NCI-H1105 (cell line): ENCODE measurements at regions not wholly inside any gene's neighbourhood (a gene's known extent, or its start where the extent isn't known, plus 50 kb on each side); places are given as distances from the start of the nearest gene placed in this dataset.
"Not testable (repeated sequence)": the region's sequence is repeated elsewhere in the genome, so short reads cannot be mapped to it uniquely, and the experiment has no call there.

Experiments
- DNase-seq: peaks from one replicate; lab custom pipeline; 2025; lab: John Stamatoyannopoulos, UW

DNA sequence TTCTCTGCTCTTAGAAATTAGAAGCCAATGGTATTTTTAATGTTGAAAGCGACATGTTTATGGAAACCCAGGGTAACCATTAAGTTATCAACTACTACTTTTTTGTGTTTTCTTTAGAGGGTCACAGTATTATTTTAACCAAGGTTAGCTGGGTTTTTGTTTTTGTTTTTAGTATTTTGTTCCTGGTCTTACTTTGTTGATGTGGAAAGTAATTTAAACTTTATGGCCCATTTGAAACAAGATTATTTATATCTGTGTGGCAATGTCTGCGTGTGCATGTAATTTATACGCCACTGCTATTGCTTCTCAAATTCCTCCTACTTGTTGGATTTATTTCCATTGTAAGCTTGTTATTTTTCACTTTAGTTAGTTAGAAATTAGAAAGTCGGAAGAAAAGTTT, 722.1 kb upstream of the NR2F2 start:
- DNase-seq: no peak

DNA sequence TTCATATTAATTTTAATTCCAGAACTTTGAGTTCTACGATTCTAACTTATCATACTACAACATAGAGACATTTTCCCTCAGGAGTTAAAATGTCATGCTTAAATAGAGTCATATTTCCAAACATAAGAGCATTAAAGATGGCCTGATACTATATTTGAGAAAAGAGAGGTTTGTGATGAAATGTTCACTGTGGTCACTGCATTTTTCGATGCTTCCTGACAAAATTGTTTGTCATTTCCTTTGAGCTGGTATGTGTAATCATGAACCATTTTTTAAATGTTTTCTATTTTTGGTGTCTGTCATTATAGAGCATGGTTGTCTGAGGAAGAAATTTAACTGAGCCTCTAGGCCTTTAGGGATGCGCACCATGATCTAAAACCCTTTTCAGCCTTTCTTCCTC, 721.4 kb upstream of the NR2F2 start:
- DNase-seq: no peak

DNA sequence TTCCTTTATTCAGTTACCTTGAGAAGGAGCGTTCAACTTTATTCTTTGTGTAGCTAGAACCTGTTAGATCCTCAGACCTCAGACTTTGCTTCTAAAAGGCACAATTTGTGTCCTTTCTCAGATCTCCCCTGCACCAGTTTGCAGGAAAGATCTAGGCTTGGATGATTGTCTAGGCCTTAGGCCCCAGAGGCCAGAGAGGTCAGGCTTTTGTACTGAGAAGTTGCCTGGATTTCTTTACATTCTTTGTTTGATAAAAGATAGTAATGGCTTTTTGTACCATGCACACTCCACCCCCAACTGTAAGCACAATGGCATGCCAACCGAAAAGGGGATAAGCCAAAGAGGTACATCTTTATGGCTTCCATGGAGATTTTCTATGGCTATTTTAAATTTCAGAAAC, 719.6 kb upstream of the NR2F2 start:
- DNase-seq: no peak

DNA sequence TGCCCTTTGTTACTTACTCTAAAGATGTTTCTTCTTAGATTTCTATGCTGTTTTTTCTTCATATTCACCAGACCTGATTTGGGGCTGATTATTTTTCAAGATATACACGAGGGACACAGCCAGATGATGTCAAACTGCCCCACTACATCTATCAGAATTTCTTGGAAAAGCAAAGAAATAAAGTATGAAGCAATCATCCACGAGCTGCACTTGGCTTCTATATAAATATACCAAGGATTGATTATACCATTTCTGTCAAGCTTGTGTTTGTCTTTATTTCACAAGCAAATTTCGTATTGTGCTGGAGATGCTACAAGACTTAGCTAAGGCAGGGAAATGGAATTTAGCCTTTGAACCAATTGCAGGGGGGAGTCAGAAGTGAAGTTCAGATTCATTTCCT, 715.1 kb upstream of the NR2F2 start:
- DNase-seq: no peak

DNA sequence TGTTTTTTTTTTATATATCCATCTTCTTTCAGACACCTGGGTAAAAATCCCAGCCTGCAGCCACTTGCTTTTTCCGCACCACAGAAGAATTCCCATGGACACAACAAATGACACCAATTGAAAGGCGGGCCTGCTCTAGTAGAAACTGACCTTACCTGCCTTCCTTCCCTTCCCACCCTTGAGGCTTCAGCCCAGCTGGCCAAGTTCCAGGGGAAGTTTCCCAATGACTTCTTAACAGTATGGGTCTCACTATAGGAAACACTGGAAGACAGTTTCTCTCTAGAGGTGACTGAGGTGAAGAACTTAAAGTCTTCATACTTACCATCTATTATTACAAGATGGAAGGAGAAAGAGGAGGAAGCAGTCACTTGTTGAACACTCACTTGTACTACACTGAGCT, 714.2 kb upstream of the NR2F2 start:
- DNase-seq: no peak

DNA sequence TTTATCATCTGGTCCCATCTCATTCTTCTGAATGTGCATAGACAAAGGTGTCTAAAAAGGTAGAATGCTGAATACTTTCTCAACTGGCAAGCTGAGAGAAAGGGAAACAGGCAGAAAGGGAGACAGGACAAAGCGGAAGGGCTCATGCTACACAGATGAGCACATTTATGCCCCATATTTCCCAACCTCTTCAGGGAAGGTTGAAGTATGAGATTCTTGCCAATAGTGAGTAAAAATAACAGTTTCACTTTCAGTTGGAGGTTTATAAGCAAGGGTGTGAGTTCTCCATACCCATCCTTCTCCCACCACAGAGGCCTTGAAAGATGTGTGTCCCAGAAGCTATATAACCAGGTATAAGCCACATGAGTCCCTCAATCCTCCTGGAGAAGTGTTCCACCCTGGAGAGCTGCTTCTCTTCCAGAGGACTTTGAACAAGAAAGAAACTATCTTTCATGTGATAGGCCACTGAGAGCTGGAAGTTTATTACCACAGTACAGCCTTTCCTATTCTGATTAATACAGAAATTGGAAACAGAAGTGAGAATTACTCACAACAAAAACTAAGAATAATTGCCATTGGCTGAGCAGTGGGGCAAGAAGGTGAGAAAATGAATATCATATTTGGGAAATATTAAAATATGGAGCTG, 709.4 kb upstream of the NR2F2 start:
- no peak for DNase-seq

DNA sequence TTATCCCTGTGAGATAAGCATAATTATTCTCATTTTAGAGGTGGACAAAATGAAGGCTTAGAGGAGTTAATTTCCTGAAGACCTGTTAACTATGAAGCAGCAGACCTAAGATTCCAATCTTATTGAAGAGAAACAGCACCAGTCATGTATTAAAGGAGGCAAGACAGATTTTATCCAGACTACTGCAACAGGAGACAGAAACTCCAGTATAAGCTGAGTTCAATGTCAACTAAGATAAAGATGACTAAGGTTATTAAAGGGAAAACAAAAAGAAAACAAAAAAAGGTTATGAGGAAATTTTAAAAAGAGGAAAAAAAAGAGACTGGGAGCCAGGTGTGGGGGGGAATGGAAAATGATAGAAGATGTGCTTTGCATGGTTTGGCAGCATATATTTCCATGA, 707.7 kb upstream of the NR2F2 start:
- DNase-seq: no peak

DNA sequence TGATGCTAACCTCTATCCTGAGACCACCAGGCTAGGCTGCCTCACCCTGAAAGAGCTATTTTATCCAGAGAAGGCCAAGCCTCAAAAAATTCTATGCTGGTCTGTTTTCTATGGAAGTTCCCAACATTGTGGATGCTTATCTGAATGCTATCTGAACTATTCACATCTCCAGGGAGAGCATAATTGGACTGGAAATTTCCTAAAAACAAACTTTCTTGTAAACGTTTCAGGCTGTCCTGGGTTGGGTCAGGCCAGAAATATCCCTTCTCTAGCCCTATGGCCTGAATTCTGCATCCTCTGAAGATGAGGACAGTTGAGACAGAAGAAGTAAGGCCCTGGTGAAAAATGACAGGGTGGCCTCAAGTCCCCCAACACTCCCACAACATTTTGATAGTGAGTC, 706.4 kb upstream of the NR2F2 start:
- no peak for DNase-seq

DNA sequence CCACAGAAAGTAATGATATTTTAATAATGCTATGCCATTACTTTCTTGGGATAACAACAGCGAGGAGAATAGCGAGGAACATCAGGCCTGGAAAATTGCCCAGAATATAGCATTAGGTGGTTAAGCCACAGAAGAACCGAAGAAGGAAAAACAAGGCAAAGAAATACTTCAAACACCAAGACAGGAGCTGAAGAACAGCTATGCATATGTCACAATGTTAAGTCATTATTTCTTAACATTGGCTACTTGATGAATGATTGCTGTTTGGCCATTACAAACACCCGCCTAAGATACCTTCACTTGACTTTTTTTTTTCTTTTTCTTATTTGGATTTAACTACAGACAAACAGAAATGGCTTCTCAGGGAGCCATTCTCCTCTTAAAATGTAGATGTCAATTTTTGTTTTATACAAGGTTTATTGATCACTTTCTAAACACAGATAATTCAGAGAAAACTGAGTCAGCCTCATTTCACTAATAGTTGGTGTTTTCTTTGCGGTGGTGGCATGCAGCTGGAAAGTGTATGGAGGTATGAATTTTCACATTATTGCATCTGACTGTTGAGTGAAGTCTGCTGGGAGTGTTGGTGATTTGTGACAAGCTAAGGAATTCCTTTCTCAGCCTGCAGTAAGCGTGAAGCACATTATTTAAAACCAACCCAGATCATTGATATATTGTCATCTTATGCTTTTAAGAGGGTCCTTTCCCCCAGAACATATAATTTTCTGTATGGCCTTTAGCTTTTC, 705.7 kb upstream of the NR2F2 start:
- no peak for DNase-seq

DNA sequence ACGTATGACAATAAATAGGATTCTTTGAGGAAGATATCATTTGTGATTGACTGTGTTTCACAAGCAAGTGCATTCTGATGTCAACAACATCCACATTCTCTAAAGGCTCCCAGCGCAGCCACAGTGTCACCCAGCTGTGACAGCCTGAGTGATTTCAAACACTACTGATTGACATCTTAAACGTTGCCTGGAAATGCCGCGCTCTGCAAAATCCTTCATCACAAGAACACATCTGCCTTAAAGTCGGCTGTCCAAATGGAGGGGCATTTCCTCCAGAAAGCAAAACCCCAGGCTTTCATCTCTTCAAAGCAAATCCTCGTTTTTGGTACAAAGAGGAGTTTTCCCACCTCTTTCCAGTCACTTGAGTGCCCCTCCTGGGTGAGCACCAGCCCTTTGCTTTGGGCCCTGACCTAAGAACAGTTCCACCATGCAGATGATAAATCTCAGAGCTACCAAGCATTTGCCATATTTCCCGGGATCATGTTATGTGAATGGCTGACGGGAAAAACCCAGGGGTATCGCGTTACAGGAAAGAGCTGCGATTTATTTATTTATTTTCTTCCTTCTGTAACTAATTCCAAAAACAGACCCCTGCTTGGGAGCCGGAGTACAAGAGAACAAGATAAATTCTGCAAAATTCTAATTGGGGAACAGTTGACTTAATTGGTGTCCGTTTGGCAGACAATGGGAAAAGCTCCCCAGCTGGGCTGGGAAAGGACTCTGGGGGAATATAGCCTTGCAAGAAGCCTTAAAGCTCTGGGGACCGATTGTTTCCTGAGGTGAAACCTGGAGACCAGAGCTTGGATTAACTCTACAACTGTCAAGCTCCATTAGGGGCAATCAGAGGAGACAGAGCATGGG, 703.8 kb upstream of the NR2F2 start:
- DNase-seq: no peak

DNA sequence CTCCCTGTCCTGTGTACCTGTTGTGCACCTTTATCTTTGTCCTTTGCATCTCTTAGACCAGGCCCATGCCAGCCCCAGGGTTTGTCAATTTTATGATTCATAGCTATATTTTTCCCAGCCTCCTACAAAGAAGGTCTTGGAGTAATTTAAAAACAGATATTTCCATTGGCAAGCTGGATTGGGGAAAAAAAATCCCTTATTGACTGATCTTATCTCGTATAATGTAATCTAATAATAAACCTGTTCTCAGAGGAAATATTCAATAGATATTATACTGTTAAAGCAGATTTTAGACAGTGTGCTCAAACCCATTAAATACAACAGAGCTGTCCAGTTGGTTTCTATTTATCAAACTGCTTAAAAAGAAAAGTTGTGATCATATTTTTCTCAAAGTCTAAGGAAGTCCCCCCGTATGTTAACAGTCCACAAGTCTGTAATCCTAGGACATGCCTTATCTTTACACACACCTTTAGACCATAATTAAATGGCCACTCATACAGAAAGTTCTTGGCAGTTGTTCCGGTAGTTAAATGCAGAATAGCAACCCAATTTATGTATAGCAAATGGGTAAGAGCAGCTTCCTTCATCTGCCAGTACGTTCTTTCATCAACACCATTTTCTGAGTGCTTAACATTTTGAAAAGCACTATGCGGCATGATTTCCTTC, 700.9 kb upstream of the NR2F2 start:
- DNase-seq: no peak

DNA sequence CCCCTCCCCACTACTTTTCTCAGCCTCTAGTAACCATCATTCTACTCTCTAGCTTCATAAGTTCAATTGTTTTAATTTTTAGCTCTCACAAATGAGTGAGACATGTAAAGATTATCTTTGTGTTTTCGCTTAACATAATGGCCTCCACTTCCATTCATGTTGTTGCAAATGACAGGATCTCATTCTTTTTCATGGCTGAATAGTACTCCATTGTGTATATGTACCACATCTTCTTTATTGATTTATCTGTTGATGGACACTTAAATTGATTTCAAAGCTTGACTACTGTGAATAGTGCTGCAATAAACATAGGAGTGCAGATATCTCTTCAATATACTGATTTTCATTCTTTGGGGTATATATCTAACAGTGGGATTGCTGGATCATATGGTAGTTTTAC, 699.8 kb upstream of the NR2F2 start:
- DNase-seq: no peak

DNA sequence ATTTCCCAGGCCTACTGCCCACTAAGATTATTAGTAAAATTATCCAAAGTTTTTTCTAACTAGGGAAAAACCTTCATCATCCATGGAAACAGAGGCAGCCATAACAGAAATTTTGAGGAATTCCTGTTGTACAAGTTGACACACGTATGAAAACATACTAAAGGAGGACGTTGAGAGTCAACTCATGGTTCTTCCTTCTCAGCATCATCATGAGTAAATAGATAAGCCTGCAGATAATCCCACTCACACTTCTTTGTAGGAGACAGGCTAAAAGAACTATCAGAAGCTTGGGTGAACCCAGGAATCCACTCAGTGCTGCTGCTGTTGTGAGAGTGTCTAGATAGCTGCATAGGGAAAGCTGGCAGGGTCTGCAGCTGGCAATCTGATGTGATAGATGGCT, 694.8 kb upstream of the NR2F2 start:
- no peak for DNase-seq

DNA sequence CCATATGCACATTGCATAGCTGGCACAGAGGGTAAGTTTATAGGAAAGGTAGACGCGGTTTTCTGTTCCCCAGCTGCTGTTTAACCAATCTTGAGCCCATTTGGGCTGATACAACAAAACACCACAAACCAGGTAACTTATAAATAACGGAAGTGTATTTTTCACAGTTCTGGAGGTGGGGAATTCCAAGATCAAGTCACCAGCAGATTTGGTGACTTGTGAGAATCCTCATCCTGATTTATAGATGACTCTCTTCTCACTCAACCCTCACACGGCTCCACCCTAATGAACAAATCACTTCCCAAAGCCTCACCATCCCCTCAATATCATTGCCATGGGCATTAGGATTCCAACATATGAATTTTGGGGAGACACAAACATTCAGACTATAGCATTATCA, 694.4 kb upstream of the NR2F2 start:
- no peak for DNase-seq

DNA sequence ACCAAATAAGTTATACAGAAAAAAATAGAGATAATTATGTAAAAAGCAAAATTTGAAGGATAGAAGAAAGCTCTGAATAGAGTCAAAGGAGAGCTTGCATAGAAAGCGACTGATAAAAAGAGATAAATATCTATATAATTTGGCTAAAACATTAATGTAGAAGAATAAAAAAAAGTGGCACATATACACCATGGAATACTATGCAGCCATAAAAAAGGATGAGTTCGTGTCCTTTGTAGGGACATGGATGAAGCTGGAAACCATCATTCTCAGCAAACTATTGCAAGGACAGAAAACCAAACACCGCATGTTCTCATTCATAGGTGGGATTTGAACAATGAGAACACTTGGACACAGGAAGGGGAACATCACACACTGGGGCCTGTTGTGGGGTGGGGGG, 693.3 kb upstream of the NR2F2 start:
- not testable (repeated sequence) for DNase-seq

DNA sequence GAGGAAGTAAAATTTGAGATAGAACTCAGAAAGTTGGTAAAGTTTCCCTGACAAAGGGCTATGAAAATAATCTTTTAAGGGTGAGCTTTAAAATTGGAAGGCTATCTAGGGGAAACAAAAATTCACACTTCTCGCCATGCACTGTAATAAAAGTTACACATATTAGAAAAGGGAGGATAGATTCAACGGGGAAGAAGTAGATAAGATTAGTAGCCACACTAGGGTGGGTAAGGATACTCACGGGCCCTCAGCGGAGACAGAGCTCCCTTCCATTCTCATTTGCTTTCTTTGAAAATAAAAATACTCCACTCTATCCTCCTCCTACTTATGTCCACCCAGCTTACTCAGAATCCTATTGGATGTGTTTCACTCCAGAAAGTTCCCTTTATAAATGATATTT, 691.3 kb upstream of the NR2F2 start:
- no peak for DNase-seq

DNA sequence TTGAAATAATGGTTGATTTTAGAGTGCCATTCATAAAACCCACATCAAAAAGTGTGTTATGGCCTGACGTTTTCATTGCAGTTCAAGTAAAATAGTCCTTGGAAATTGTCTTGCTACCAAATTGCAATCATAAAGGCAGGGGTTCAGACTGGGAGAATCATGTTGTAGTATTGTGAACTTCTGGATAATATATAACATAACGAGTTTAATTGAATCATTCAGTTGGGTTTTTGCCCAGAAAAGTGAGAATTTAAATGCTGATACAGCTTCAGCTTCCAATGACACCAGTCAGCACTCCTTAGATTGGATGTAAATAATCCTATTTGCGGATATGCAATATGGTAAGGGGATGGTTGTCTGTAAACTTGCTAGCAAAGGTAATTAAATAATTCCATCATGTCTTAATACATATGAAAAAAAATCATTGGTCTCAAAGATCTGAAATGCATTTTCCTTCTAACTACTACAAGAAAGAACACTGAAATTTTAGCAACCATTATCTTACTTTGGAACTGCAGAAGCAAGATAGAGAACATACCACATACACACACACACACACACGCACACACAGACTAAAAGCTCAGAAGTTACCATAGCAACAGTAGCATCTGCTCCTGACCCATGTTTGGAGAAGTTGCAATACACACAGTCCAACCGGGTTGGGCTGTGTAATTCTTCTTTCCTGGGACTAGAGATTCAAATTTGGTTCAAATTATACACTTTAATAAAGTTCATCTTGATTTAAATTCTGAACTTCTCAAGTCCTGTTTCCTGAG, 686.2 kb upstream of the NR2F2 start:
- no peak for DNase-seq

DNA sequence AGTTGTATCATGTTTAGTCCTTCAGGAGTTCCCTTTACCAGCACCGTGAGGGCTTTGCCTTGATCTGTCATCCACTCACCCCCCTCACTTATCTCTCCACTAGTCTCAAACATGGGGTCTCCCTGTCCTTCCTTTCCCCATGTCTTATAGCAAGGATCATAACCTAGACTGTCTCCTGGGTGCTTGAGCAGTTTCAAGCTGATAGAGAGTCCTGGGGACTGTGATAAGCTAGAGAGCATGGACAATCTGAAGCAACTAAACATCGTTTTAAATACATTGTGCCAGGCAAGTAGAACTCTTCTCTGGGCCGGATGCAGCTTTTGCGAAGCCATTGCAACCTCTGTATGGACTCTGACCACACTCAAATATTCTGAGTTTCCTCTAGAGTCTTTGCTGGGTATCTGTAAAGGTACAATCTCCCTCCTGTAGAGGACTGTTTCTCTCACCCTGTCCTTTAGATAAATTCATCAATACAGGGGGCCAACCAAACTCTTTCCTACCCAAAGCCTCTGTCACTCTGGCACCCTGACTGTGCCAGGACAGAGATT, 684.6 kb upstream of the NR2F2 start:
- no peak for DNase-seq

DNA sequence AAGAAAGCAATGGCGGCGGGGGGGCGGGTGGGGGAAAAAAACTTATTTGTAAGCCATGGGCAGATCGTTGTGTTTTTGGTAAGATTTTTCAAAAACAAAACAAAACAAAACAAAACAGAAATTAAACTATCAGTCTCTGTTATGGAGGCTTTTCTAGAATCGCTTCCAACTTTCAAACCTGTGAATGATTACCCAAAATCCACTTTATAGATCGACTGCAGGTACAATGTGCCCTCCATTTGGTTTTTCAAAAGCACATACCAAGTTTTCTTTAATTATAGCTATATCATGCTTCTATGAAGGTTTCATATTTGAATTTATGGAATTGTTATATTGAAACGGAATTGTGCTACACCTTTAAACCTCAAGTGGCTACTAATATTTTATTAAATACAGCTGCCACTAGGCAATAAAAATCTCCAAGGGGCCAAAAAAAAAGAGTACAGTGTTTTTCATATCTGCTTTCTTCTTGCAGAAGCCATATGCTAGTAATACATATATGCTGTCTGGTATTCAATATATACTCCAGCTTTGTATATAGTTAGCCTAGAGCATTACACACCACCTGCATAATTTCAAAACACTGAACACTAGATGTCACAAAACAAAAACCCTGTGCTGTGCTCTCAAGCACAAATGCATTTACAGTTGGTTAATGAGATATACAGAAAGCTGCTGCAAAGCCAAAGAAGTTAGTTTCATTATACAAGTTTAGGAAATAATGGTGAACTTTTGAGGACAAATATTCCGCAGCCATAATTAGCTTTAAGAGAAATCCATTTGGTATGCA, 683.8 kb upstream of the NR2F2 start:
- DNase-seq: no peak

DNA sequence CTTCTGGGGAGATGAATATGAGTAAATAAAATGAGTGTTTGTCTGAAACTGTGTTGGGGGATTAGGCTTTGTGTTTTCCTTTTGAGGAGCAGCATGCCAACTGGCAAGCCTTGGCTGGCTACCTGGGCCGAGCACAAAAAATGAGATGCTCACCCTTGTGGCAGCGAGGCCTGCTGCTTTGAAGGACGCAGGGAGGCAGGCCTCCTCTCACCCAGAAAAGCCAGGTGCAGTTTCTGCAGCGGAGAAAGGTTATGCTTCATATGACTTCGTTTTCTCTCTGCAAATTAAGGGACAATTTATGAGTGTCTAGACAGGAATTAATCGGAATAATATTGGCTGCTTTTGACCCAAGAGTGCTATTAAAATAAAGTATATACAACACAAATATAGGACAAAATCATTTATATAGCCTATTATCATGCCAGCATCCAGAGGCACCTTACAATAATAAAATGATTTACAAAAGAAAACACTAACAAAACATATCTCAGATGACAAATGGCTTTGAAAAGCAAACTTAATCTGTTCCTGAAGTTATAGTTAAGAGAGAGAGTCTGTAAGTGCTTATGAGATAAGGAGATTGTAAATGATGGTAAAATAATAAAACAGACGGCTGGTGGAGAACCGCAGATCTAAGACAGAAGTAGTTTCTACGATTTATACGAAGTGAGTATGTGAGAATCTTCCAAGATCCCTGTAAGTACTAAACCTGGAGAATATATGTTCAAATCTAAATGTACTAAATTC, 682.8 kb upstream of the NR2F2 start:
- no peak for DNase-seq
